SK-N-SH (cell line): ENCODE measurements at regions not wholly inside any gene's neighbourhood (a gene's known extent, or its start where the extent isn't known, plus 50 kb on each side); places are given as distances from the start of the nearest gene placed in this dataset.

Source experiments
- CTCF ChIA-PET: fragments of 300-600, 350-600 bp; formaldehyde crosslinking; extraction: SDS; loops from one replicate; lab custom pipeline; 2021; lab: Yijun Ruan, JAX
- POLR2A ChIA-PET: fragments of 350-600 bp; sonication (Branson Sonifier 250); formaldehyde crosslinking; extraction: SDS; loops from one replicate; lab custom pipeline; 2020; ENCODE audit warnings: antibody characterized with exemption, inconsistent platforms; lab: Yijun Ruan, JAX
- DNase-seq: peaks from one replicate; pipeline ENCODE4 v3.0.0; 2012
- H2AFZ ChIP-seq: fragments of 200-600 bp; sonication (generic); 2 replicates; pipeline ENCODE4 v1.8.1; 2016; ENCODE audit warnings: antibody characterized with exemption, mild to moderate bottlenecking, low read depth
- H3F3A ChIP-seq: fragments of 200-600 bp; sonication (generic); replicated peaks from 2 replicates; pipeline ENCODE3; 2016; ENCODE audit warnings: antibody characterized with exemption, mild to moderate bottlenecking; ENCODE audit not compliant: insufficient read depth
- H3K27ac ChIP-seq, 2 experiments: fragments of 200-500 bp in 1 of 2; fragments of 200-600 bp in 1 of 2; sonication (Bioruptor generic) in 1 of 2; sonication (generic), shearing (Covaris generic) in 1 of 2; 2 replicates each; pipeline versions ENCODE4 v1.5.1 to v1.6.1; 2014 to 2016; ENCODE audit warnings: low read depth in 2 of 2, inconsistent platforms in 1 of 2, low read length in 1 of 2, mild to moderate bottlenecking in 1 of 2, mixed read lengths in 1 of 2
- H3K27me3 ChIP-seq: fragments of 200-600 bp; sonication (generic), shearing (Covaris generic); 2 replicates; pipeline ENCODE4 v1.6.1; 2016; ENCODE audit warnings: mixed run types; ENCODE audit not compliant: insufficient read depth
- H3K36me3 ChIP-seq, 2 experiments: fragments of 200-500 bp in 1 of 2; fragments of 200-600 bp in 1 of 2; sonication (Bioruptor generic) in 1 of 2; sonication (generic) in 1 of 2; replicated peaks in 1 of 2; 2 replicates each; pipeline versions ENCODE3 to v1.5.1; 2014 to 2016; ENCODE audit warnings: low read length in 1 of 2, mild to moderate bottlenecking in 1 of 2; ENCODE audit not compliant: insufficient read depth in 2 of 2, control insufficient read depth in 1 of 2
- H3K4me1 ChIP-seq, 2 experiments: fragments of 200-500 bp in 1 of 2; fragments of 200-600 bp in 1 of 2; sonication (Bioruptor generic) in 1 of 2; sonication (generic), shearing (Covaris generic) in 1 of 2; 2 replicates each; pipeline versions ENCODE4 v1.5.1 to v1.6.1; 2014 to 2016; ENCODE audit warnings: low read depth in 1 of 2, low read length in 1 of 2, mixed run types in 1 of 2; ENCODE audit not compliant: insufficient read depth in 2 of 2, control insufficient read depth in 1 of 2
- H3K4me2 ChIP-seq: fragments of 200-600 bp; sonication (generic), shearing (Covaris generic); 2 replicates; pipeline ENCODE4 v1.6.1; 2017; ENCODE audit warnings: mixed run types
- H3K4me3 ChIP-seq, 2 experiments: fragments of 200-500 bp in 1 of 2; fragments of 200-600 bp in 1 of 2; sonication (Bioruptor generic) in 1 of 2; sonication (generic), shearing (Covaris generic) in 1 of 2; 2 replicates each; pipeline versions ENCODE4 v1.5.1 to v1.8.1; 2014 to 2016; ENCODE audit warnings: low read depth in 2 of 2, inconsistent platforms in 1 of 2, low read length in 1 of 2, mild to moderate bottlenecking in 1 of 2, mixed read lengths in 1 of 2, moderate library complexity in 1 of 2
- H3K79me2 ChIP-seq: fragments of 200-600 bp; sonication (generic); 2 replicates; pipeline ENCODE4 v1.8.1; 2017; ENCODE audit warnings: mild to moderate bottlenecking; ENCODE audit not compliant: insufficient read depth
- H3K9ac ChIP-seq: fragments of 200-600 bp; sonication (generic); 2 replicates; pipeline ENCODE4 v1.6.1; 2017; ENCODE audit warnings: mixed run types
- H3K9me2 ChIP-seq: fragments of 200-600 bp; sonication (generic); 2 replicates; pipeline ENCODE4 v1.6.1; 2017; ENCODE audit warnings: mixed run types
- H3K9me3 ChIP-seq: fragments of 200-600 bp; sonication (generic); 2 replicates; pipeline ENCODE4 v1.6.1; 2017; ENCODE audit warnings: mixed run types, mild to moderate bottlenecking, moderate library complexity
- H4K20me1 ChIP-seq: fragments of 200-600 bp; sonication (generic); 2 replicates; pipeline ENCODE4 v1.6.1; 2017; ENCODE audit warnings: mild to moderate bottlenecking, mixed run types; ENCODE audit not compliant: insufficient read depth
- CHD2 ChIP-seq: fragments of 150-350 bp; IDR thresholded peaks from 2 replicates; pipeline ENCODE4 v1.6.1; 2018; ENCODE audit warnings: low read length; ENCODE audit not compliant: partially characterized antibody
- CTCF ChIP-seq: fragments of 200-600 bp; sonication (generic); IDR thresholded peaks from 2 replicates; pipeline ENCODE4 v1.6.1; 2017; ENCODE audit warnings: antibody characterized with exemption, mild to moderate bottlenecking, moderate library complexity
- FOXJ3 ChIP-seq: sonication (generic); formaldehyde crosslinking; IDR thresholded peaks from 2 replicates; pipeline ENCODE4 v1.5.1; 2020; ENCODE audit warnings: mild to moderate bottlenecking, missing genetic modification reagents
- FOXM1 ChIP-seq: IDR thresholded peaks from 2 replicates; pipeline ENCODE4 v1.4.0; 2012; ENCODE audit warnings: low read depth, mild to moderate bottlenecking
- MEF2A ChIP-seq: IDR thresholded peaks from 2 replicates; pipeline ENCODE4 v1.4.0; 2012; ENCODE audit warnings: low read depth, borderline replicate concordance
- MXI1 ChIP-seq: IDR thresholded peaks from 2 replicates; pipeline ENCODE4 v1.6.1; 2012; ENCODE audit warnings: mild to moderate bottlenecking, low read depth, low read length, improper control_type of control experiment
- POLR2AphosphoS5 ChIP-seq: IDR thresholded peaks from 2 replicates; pipeline ENCODE4 v1.6.1; 2012; ENCODE audit warnings: low read depth, low read length
- RCOR1 ChIP-seq: fragments of 150-350 bp; IDR thresholded peaks from 2 replicates; pipeline ENCODE4 v1.6.1; 2017; ENCODE audit warnings: antibody characterized with exemption, low read length
- RXRA ChIP-seq: IDR thresholded peaks from 2 replicates; pipeline ENCODE4 v1.4.0; 2012; ENCODE audit warnings: low read depth, mild to moderate bottlenecking, borderline replicate concordance
- SIN3A ChIP-seq: IDR thresholded peaks from 2 replicates; pipeline ENCODE4 v1.6.1; 2012; ENCODE audit warnings: low read depth, mild to moderate bottlenecking, low read length, moderate library complexity, borderline replicate concordance
- SMC3 ChIP-seq: IDR thresholded peaks from 2 replicates; pipeline ENCODE4 v1.6.1; 2012; ENCODE audit warnings: low read depth, low read length, improper control_type of control experiment
- TCF12 ChIP-seq: IDR thresholded peaks from 2 replicates; pipeline ENCODE4 v1.4.0; 2012
- USF2 ChIP-seq: fragments of 150-350 bp; IDR thresholded peaks from 2 replicates; pipeline ENCODE4 v1.6.1; 2017; ENCODE audit warnings: antibody characterized with exemption, low read length, low read depth, borderline replicate concordance
- ZBTB33 ChIP-seq: IDR thresholded peaks from 2 replicates; pipeline ENCODE4 v1.4.0; 2012; ENCODE audit warnings: low read depth, borderline replicate concordance
- WGBS: methylation state at CpG from one replicate; pipeline ENCODE4 v1.1.6; 2017; ENCODE audit warnings: low lambda C conversion rate; 5-methylcytosine and 5-hydroxymethylcytosine counted together
- TF ChIP-seq, protein P1 (sequence below): IDR thresholded peaks from 2 replicates; pipeline ENCODE4 v1.4.0; 2012; ENCODE audit warnings: low read depth
- TF ChIP-seq, protein P2 (sequence below): IDR thresholded peaks from 2 replicates; pipeline ENCODE4 v1.4.0; 2012; ENCODE audit warnings: low read depth, borderline replicate concordance

DNA sequence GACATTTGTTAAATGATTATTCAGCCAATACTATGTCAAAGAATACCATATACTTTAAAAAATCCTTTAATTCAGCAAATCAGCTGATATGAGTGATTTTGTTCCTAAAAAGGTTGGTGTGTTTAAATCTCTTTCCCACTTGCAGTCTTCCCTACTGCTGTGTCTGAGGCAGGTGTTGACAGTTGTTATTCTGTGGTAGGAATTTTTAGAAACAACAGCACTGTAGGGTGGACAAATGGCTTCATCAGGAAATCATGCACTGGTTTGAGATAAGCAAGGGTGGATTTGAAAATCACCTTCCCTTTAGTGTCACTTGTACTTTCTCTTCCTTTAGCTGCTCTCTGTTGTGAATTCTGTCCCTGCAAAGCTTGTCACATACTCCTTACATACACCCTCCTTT, 213.7 kb upstream of the SGK1 start:
- Histone ChIP-seq H3K27ac (no peak overlapping the region), H3K9me3 (no peaks in the 10 kb centered on the region), H3K9me2 (no peaks in the 10 kb centered on the region), H4K20me1 (no peaks in the 10 kb centered on the region), H2AFZ (no peak overlapping the region), H3K79me2 (no peaks in the 10 kb centered on the region), H3K4me3 (no peak overlapping the region), H3K4me1 (no peaks in the 10 kb centered on the region), H3K36me3 (no peaks in the 10 kb centered on the region), H3K9ac (no peak overlapping the region), H3F3A (peaks cover 4% of the 10 kb centered on the region), H3K27me3 (no peaks in the 10 kb centered on the region), H3K4me2 (no peak overlapping the region)
- POLR2A ChIA-PET = no interaction called here
- CTCF ChIA-PET = no interaction called here
- TF ChIP-seq RCOR1 (no peak), CHD2 (no peak), MXI1 (no peak), FOXM1 (no peak), USF2 (no peak), TCF12 (no peak)
- TF ChIP-seq, protein P1, sequence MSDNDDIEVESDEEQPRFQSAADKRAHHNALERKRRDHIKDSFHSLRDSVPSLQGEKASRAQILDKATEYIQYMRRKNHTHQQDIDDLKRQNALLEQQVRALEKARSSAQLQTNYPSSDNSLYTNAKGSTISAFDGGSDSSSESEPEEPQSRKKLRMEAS = no peak
- TF ChIP-seq, protein P2, sequence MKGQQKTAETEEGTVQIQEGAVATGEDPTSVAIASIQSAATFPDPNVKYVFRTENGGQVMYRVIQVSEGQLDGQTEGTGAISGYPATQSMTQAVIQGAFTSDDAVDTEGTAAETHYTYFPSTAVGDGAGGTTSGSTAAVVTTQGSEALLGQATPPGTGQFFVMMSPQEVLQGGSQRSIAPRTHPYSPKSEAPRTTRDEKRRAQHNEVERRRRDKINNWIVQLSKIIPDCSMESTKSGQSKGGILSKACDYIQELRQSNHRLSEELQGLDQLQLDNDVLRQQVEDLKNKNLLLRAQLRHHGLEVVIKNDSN = no peak
- no peak for DNase-seq

DNA sequence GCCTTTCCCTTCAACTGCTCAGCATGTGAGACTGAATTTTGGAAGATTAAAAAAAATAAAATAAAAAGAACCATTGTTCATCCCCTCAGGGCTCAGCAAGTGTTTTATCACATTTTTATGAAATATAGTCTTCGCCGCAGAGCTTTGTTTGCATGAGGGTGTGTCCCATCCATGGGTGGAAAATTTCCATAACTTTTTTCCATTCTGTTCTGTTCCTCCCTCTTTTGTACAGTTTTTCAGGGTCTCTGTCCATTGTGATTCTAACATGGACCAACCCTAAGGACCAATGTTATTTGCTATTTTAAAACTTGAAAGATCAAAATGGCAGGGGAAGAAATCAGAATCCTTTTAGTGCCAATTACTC, 213.3 kb upstream of the SGK1 start:
- Histone ChIP-seq H3K27ac (no peak overlapping the region), H3K4me2 (no peak overlapping the region), H3K4me3 (no peak overlapping the region), H3K36me3 (no peaks in the 10 kb centered on the region), H3K27me3 (no peaks in the 10 kb centered on the region), H3F3A (no peaks in the 10 kb centered on the region), H3K9ac (no peak overlapping the region), H3K9me3 (no peaks in the 10 kb centered on the region), H3K79me2 (no peaks in the 10 kb centered on the region), H3K9me2 (no peaks in the 10 kb centered on the region), H3K4me1 (no peaks in the 10 kb centered on the region), H4K20me1 (no peaks in the 10 kb centered on the region), H2AFZ (no peak overlapping the region)
- 100% methylated on average over 2 of the region's 2 CpGs for WGBS
- TF ChIP-seq POLR2AphosphoS5 = no peak
- no peak for TF ChIP-seq RXRA
- no peak for TF ChIP-seq RCOR1
- TF ChIP-seq SIN3A = no peak
- TF ChIP-seq CTCF = no peak
- TF ChIP-seq FOXJ3 (CRISPR knock-in tag) = no peak
- no peak for TF ChIP-seq MEF2A
- TF ChIP-seq CHD2 = no peak
- no peak for TF ChIP-seq SMC3
- no peak for TF ChIP-seq ZBTB33
- no peak for DNase-seq
- POLR2A ChIA-PET = no interaction called here
- CTCF ChIA-PET = no interaction called here
